ENCODE measurements at regions not wholly inside any gene's neighbourhood (a gene's known extent, or its start where the extent isn't known, plus 50 kb on each side); places are given as distances from the start of the nearest gene placed in this dataset.

DNA sequence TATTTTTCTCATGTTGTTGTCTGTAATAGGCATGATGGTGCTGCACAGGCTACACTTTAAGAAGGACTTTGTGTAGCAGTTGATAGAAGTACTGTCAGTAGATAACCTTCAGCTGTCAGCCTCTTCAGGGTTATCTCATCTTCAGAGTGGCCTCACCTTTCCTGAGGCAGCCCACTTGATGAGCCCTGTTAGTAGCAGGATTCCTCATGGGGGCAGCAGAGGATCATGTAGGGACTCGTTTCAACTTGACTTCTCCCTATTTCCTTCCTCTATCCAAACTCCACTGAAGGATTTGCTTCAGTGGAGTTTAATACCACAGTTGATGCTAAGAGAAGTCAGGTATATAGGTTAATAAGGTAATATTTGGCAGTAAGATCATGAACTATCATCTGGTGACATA, 530.3 kb upstream of the FSIP2 start (continued):
- no peak for TF ChIP-seq ZNF274 (IDR thresholded peaks at IDR 0.05; ENCODE audit: borderline replicate concordance, extremely low read depth, low read length)
- no peak for TF ChIP-seq SRF (IDR thresholded peaks at IDR 0.05; ENCODE audit: low read depth, low read length)
- no peak for TF ChIP-seq TEAD4 (IDR thresholded peaks at IDR 0.05; ENCODE audit: low read depth, low read length)
- no peak for TF ChIP-seq HDAC6 (IDR thresholded peaks at IDR 0.05; ENCODE audit: low read depth, low read length)
- no peak for TF ChIP-seq EZH2 (IDR thresholded peaks at IDR 0.05; ENCODE audit: low read depth, low read length, severe bottlenecking)
- TF ChIP-seq RBBP5 (IDR thresholded peaks at IDR 0.05; ENCODE audit: borderline replicate concordance, low read depth, low read length), result no peak

Measured in H1 (cell line).